Skin epidermis (tissue), 12 donors: ENCODE measurements at regions not wholly inside any gene's neighbourhood (a gene's known extent, or its start where the extent isn't known, plus 50 kb on each side); places are given as distances from the start of the nearest gene placed in this dataset.
"Not testable (repeated sequence)": the region's sequence is repeated elsewhere in the genome, so short reads cannot be mapped to it uniquely, and the experiment has no call there.

Experiments
- H3K27ac ChIP-seq, 21 experiments: fragments of 200-600 bp; sonication (generic) in 11 of 21; one replicate each; pipeline ENCODE4 v1.5.0; 2020; ENCODE audit warnings: mild to moderate bottlenecking in 3 of 21, inconsistent platforms in 2 of 21, moderate library complexity in 2 of 21
- H3K4me3 ChIP-seq, 7 experiments: fragments of 200-600 bp; sonication (generic) in 2 of 7; one replicate each; pipeline ENCODE4 v1.5.0; 2020; ENCODE audit warnings: inconsistent platforms in 2 of 7, mild to moderate bottlenecking in 2 of 7, moderate library complexity in 1 of 7

GRCh38 chr4:114323841-114324240, 274.8 kb upstream of the UGT8 start:
- Histone ChIP-seq H3K27ac (no peak overlapping the region), H3K4me3 (no peak overlapping the region)

GRCh38 chr4:114326358-114326757, 272.2 kb upstream of the UGT8 start:
- H3K4me3 ChIP-seq, result no peak overlapping the region

GRCh38 chr4:114332119-114332518, 266.5 kb upstream of the UGT8 start:
- H3K4me3 ChIP-seq, result no peak overlapping the region
- no peak overlapping the region for H3K27ac ChIP-seq

More at GRCh38 chr4:114326358-114326757, 272.2 kb upstream of the UGT8 start:
- H3K27ac ChIP-seq, result no peak overlapping the region

GRCh38 chr4:114334363-114334762, 264.2 kb upstream of the UGT8 start:
- not testable (repeated sequence) for H3K4me3 ChIP-seq, H3K27ac ChIP-seq

GRCh38 chr4:114334884-114335330, 263.7 kb upstream of the UGT8 start:
- H3K27ac ChIP-seq, result no peak overlapping the region
- H3K4me3 ChIP-seq, result no peak overlapping the region

- Histone ChIP-seq H3K27ac (no peak overlapping the region), H3K4me3 (no peak overlapping the region)
Observed at GRCh38 chr4:114335339-114335738, 263.3 kb upstream of the UGT8 start.

GRCh38 chr4:114343015-114343414, 255.6 kb upstream of the UGT8 start:
- no peak overlapping the region for H3K4me3 ChIP-seq
- no peak overlapping the region for H3K27ac ChIP-seq

GRCh38 chr4:114349543-114350175, 248.9 kb upstream of the UGT8 start:
- no peak overlapping the region for H3K27ac ChIP-seq
- no peak overlapping the region for H3K4me3 ChIP-seq

- Histone ChIP-seq H3K4me3 (no peak overlapping the region), H3K27ac (no peak overlapping the region)
Observed at GRCh38 chr4:114358901-114359300, 239.7 kb upstream of the UGT8 start.

- no peak overlapping the region for H3K27ac ChIP-seq
- H3K4me3 ChIP-seq, result no peak overlapping the region
Observed at GRCh38 chr4:114361249-114361648, 237.4 kb upstream of the UGT8 start.

- Histone ChIP-seq H3K4me3 (no peak overlapping the region), H3K27ac (no peak overlapping the region)
Observed at GRCh38 chr4:114364857-114365256, 233.8 kb upstream of the UGT8 start.

GRCh38 chr4:114365591-114365990, 233.0 kb upstream of the UGT8 start:
- no peak overlapping the region for H3K27ac ChIP-seq
- no peak overlapping the region for H3K4me3 ChIP-seq

- H3K4me3 ChIP-seq, result no peak overlapping the region
Observed at GRCh38 chr4:114366368-114366767, 232.2 kb upstream of the UGT8 start.

GRCh38 chr4:114368751-114369150, 229.9 kb upstream of the UGT8 start:
- Histone ChIP-seq H3K27ac (no peak overlapping the region), H3K4me3 (no peak overlapping the region)

More at GRCh38 chr4:114366368-114366767, 232.2 kb upstream of the UGT8 start:
- H3K27ac ChIP-seq, result no peak overlapping the region

- no peak overlapping the region for H3K4me3 ChIP-seq
- no peak overlapping the region for H3K27ac ChIP-seq
Observed at GRCh38 chr4:114373508-114373907, 225.1 kb upstream of the UGT8 start.

- H3K4me3 ChIP-seq, result no peak overlapping the region
- no peak overlapping the region for H3K27ac ChIP-seq
Observed at GRCh38 chr4:114378305-114378903, 220.2 kb upstream of the UGT8 start.

GRCh38 chr4:114383067-114383466, 215.5 kb upstream of the UGT8 start:
- H3K4me3 ChIP-seq, result no peak overlapping the region
- H3K27ac ChIP-seq, result no peak overlapping the region

- Histone ChIP-seq H3K27ac (no peak overlapping the region), H3K4me3 (no peak overlapping the region)
Observed at GRCh38 chr4:114383721-114384120, 214.9 kb upstream of the UGT8 start.

GRCh38 chr4:114384629-114385028, 214.0 kb upstream of the UGT8 start:
- H3K27ac ChIP-seq, result no peak overlapping the region

GRCh38 chr4:114385195-114385985, 213.2 kb upstream of the UGT8 start:
- Histone ChIP-seq H3K27ac (no peak overlapping the region), H3K4me3 (no peak overlapping the region)

More at GRCh38 chr4:114384629-114385028, 214.0 kb upstream of the UGT8 start:
- no peak overlapping the region for H3K4me3 ChIP-seq
